HFFc6 (cell line): ENCODE measurements at regions not wholly inside any gene's neighbourhood (a gene's known extent, or its start where the extent isn't known, plus 50 kb on each side); places are given as distances from the start of the nearest gene placed in this dataset.

ENCODE experiments used
- DNase-seq: peaks from one replicate; pipeline ENCODE4 v3.0.0-alpha.2; 2018
- H3K27ac Mint-ChIP-seq: 2 replicates; pipeline ENCODE4 v1.8.0; 2020; ENCODE audit warnings: mild to moderate bottlenecking, mixed read lengths
- H3K27me3 Mint-ChIP-seq: 2 replicates; pipeline ENCODE4 v1.8.0; 2021; ENCODE audit warnings: mild to moderate bottlenecking, moderate library complexity, mixed read lengths; ENCODE audit not compliant: insufficient read depth
- H3K36me3 Mint-ChIP-seq: 2 replicates; pipeline ENCODE4 v1.8.0; 2021; ENCODE audit warnings: low read depth, mixed read lengths
- H3K4me1 Mint-ChIP-seq: 2 replicates; pipeline ENCODE4 v1.8.0; 2020; ENCODE audit warnings: low read depth, mixed read lengths
- H3K4me3 Mint-ChIP-seq: 2 replicates; pipeline ENCODE4 v1.8.0; 2020; ENCODE audit warnings: mild to moderate bottlenecking, moderate library complexity, mixed read lengths
- H3K9me3 Mint-ChIP-seq: 2 replicates; pipeline ENCODE4 v1.8.0; 2020; ENCODE audit warnings: mild to moderate bottlenecking, mixed read lengths
- TF ChIP-seq, protein P1 (sequence below): fragments of 200-600 bp; sonication (generic); IDR thresholded peaks from 2 replicates; pipeline ENCODE4 v1.5.0; 2021; ENCODE audit warnings: antibody characterized with exemption, mild to moderate bottlenecking

DNA sequence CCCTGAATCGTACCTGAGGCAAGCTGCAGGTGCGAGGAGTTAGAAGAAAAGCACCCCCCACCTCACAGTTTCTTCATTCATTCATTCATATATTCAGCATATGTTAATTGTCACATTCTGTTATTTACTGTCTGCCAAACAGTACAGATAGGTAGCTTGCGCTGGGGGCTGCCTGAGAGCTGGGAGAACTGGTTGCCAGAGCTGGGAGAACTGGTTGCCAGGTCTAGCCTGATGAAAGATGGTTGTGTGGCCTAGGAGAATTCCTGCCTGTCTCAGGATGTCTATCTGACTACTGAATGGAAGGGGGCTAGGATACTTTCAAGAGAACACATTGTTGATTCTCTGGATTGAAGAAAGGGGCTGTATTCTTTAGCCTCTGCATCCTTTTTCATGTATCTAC is 225.9 kb upstream of the POU3F1 start:
- no peak overlapping the region for H3K4me3 Mint-ChIP-seq
- peaks cover 35% of the 10 kb centered on the region for H3K27me3 Mint-ChIP-seq
- no peaks in the 10 kb centered on the region for H3K4me1 Mint-ChIP-seq
- H3K36me3 Mint-ChIP-seq, result no peaks in the 10 kb centered on the region
- TF ChIP-seq, protein P1, sequence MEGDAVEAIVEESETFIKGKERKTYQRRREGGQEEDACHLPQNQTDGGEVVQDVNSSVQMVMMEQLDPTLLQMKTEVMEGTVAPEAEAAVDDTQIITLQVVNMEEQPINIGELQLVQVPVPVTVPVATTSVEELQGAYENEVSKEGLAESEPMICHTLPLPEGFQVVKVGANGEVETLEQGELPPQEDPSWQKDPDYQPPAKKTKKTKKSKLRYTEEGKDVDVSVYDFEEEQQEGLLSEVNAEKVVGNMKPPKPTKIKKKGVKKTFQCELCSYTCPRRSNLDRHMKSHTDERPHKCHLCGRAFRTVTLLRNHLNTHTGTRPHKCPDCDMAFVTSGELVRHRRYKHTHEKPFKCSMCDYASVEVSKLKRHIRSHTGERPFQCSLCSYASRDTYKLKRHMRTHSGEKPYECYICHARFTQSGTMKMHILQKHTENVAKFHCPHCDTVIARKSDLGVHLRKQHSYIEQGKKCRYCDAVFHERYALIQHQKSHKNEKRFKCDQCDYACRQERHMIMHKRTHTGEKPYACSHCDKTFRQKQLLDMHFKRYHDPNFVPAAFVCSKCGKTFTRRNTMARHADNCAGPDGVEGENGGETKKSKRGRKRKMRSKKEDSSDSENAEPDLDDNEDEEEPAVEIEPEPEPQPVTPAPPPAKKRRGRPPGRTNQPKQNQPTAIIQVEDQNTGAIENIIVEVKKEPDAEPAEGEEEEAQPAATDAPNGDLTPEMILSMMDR, result no peak
- DNase-seq, result no peak
- no peak overlapping the region for H3K27ac Mint-ChIP-seq
- no peaks in the 10 kb centered on the region for H3K9me3 Mint-ChIP-seq

DNA sequence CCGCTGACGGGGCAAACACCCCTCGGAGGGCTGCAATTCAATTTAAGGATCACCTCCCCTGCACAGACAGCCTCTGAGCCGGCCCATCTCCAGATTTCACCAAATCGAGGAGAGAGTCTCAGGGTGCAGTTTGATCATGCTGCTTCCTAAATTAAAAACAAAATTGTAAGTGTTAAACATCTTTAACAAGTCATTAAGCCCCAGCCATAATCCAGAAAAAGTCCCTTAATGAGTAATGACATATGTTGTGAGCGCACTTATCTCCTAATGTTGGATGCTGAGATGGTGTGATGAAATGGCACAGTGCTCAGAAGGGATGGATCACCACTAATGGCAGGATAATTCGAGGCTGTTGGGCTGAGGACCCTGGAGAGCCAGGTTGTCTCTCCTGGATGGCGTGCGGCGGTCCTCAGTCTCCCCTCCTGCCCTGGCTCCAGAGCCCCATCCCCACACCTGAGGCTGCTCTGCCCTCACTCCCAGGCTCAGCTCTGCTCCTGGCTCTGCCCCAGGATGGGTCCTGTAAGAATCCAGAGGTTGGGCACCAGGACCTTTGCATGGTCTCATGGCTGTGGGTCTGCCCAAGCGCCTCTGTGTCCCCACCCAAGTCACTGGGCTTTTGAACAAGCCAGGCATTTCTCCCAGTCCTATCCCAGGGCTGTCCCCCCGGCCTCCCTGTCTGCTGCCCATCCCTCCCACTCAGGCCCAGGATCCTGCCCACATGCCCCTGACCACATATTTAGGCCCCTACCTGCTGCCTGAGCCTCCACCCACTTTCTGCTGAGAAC is 224.4 kb upstream of the POU3F1 start:
- Mint-ChIP-seq H3K4me1 (no peaks in the 10 kb centered on the region), H3K9me3 (no peaks in the 10 kb centered on the region), H3K4me3 (no peak overlapping the region), H3K27me3 (peaks cover 32% of the 10 kb centered on the region), H3K27ac (no peak overlapping the region), H3K36me3 (no peaks in the 10 kb centered on the region)
- DNase-seq, result no peak
- TF ChIP-seq, protein P1, result no peak

DNA sequence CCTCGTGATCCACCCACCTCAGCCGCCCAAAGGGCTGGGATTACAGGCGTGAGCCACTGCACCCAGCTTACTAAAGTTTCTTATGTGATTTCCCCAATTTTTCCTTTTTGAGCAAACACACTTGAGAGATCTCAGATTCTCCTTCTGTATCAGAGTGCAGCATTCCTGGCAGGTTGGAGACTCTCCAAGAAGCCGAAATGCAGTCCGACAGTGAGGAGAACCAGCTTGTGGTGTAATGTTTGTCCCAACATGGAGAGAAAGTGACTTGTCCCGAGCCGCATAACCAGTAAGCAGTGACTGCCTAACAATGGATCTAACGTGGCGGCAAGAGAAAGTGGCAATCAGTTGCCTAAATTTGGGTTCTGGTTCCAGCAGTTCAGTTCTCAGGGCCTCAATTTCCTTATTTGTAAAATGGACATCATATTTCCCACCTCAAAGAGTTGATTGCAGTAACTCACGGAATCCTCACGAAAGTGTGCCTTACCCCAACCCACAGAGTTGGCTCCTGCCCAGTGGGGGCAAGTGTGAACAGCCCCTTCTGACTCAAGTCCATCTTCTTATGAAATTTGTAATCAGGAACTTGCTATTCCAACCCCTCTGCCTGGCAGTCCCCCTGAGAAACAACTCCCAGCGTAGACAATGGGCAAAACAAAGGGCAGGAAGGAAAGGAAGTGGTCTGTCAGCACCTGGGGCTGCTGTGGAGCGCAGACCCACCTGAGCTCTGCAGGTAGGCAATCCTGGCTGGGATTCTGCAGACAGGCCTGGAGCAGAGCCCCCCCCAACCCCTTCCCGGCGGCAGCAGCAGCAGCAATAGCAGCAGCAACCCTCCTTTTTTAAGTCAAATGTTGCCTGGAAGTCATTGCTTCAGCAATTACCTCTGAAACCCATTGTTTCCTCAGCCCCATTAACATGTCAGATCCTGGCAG is 223.6 kb upstream of the POU3F1 start:
- no peaks in the 10 kb centered on the region for H3K4me1 Mint-ChIP-seq
- no peaks in the 10 kb centered on the region for H3K36me3 Mint-ChIP-seq
- no peak for DNase-seq
- H3K27ac Mint-ChIP-seq, result no peak overlapping the region
- H3K9me3 Mint-ChIP-seq, result no peaks in the 10 kb centered on the region
- TF ChIP-seq, protein P1, result no peak
- peaks cover 40% of the 10 kb centered on the region for H3K27me3 Mint-ChIP-seq
- H3K4me3 Mint-ChIP-seq, result no peak overlapping the region

DNA sequence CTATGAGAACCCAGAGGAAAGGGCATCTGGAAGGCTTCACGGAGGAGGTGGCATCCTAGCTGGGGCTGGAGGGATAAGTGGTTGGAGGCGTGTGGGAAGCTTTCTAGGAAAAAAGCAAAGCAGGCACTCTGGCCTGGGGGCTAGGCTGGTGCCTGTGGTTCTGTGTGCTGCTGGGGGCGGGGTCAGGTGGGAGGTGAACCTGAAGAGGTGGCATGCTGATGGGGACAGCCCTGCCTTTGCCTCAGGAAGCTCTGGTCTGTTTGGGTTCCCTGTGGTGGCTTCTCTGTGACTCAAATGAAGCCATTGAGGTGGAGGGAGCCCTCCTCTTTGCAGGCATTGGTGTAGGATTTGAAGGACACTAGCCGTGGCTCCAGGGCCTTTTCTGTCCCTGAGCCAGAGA is 221.6 kb upstream of the POU3F1 start:
- no peak overlapping the region for H3K27ac Mint-ChIP-seq
- no peaks in the 10 kb centered on the region for H3K4me1 Mint-ChIP-seq
- H3K4me3 Mint-ChIP-seq, result no peak overlapping the region
- peaks cover 46% of the 10 kb centered on the region for H3K27me3 Mint-ChIP-seq
- no peak for DNase-seq
- H3K9me3 Mint-ChIP-seq, result no peaks in the 10 kb centered on the region
- TF ChIP-seq, protein P1, result no peak
- H3K36me3 Mint-ChIP-seq, result no peaks in the 10 kb centered on the region

DNA sequence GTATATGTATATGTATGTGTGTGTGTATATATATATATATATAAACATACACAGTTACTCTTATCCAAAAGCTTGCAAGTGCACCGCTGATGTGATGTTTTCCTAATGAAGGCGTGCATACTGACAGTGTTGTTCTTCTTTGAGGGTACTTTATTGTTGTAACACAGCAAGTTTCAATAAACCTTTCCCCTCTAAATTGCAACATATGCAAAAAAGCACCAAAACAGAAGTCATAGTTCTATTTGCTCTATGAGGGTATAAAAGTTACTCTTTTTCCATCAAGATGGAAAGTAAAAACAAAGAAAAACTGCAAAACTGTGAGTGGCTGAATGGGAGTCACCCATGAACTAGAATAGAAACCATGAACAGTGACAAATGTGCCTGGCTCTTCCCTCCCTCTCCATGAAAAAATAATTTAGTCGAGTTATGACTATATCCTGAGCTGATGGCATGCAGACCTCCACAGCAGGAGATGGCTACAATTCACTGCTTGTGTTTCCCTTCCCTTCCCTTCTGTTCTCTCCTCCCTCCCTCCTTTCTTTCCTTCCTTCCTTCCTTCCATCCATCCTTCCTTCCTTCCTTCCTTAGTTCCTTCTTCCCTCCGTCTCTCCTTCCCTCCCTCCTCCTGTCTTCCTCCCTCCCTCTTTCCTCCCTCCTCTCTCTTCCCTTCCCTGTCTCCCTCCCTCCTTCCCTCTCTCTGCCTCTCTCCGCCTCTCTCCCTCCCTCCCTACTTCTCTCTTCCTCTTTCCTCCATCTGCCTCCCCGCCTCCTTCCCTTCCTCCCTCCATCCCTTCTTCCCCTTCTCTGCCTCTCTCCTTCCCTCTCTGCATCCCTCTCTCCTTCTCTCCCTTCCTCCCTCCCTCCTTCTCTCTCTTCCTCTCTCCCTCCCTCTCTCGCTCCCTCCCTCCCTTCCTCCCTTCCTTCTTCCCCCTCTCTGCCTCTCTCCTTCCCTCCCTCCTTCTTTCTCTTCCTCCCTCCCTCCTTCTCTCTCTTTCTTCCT is 220.7 kb upstream of the POU3F1 start:
- Mint-ChIP-seq H3K4me3 (no peak overlapping the region), H3K27ac (no peak overlapping the region), H3K4me1 (no peaks in the 10 kb centered on the region), H3K27me3 (peaks cover 48% of the 10 kb centered on the region), H3K36me3 (no peaks in the 10 kb centered on the region), H3K9me3 (no peaks in the 10 kb centered on the region)
- no peak for DNase-seq
- TF ChIP-seq, protein P1, result no peak
